GM13977 (cell line): ENCODE measurements at regions not wholly inside any gene's neighbourhood (a gene's known extent, or its start where the extent isn't known, plus 50 kb on each side); places are given as distances from the start of the nearest gene placed in this dataset.

Experiments
- DNase-seq: peaks from one replicate; pipeline ENCODE4 v3.0.0; 2012; ENCODE audit warnings: low spot score
- CTCF ChIP-seq: IDR thresholded peaks from 2 replicates; pipeline ENCODE4 v1.5.1; 2012; ENCODE audit warnings: mild to moderate bottlenecking, control low read depth; ENCODE audit not compliant: insufficient read depth; ENCODE audit errors: extremely low read depth, missing control alignments
- in situ Hi-C: fragments of 300-500 bp; cut with MboI; formaldehyde crosslinking; loops from one replicate; pipeline ENCODE4 v1.12.0; 2022; ENCODE audit warnings: low sequenced_read_pairs, low pct_unique_long_range_greater_than_20kb, mixed read lengths, inconsistent platforms; ENCODE audit not compliant: unreplicated experiment

- in situ Hi-C loops = no loop called here
Measured at GRCh38 chr2:213202011-213202410, 50.6 kb upstream of the IKZF2 start.

GRCh38 chr2:213205944-213206343 is 54.5 kb upstream of the IKZF2 start:
- no peak for TF ChIP-seq CTCF
- no peak for DNase-seq
- in situ Hi-C loops = no loop called here

More at GRCh38 chr2:213202011-213202410, 50.6 kb upstream of the IKZF2 start:
- no peak for DNase-seq
- TF ChIP-seq CTCF = no peak

- TF ChIP-seq CTCF = no peak
- in situ Hi-C loops = no loop called here
- DNase-seq = no peak
Measured at GRCh38 chr2:213213186-213213585, 61.8 kb upstream of the IKZF2 start.

- no peak for TF ChIP-seq CTCF
- DNase-seq = no peak
- in situ Hi-C loops = no loop called here
Measured at GRCh38 chr2:213214209-213214608, 62.8 kb upstream of the IKZF2 start.

- TF ChIP-seq CTCF = no peak
- in situ Hi-C loops = no loop called here
- no peak for DNase-seq
Measured at GRCh38 chr2:213216461-213216860, 65.0 kb upstream of the IKZF2 start.

- no peak for TF ChIP-seq CTCF
- in situ Hi-C loops = no loop called here
- DNase-seq = no peak
Measured at GRCh38 chr2:213219816-213220215, 64.4 kb upstream of the SPAG16 start.
